RWPE1 (cell line): ENCODE measurements at regions not wholly inside any gene's neighbourhood (a gene's known extent, or its start where the extent isn't known, plus 50 kb on each side); places are given as distances from the start of the nearest gene placed in this dataset.

Source experiments
- CTCF ChIA-PET: fragments of 350-600 bp; sonication (Branson Sonifier 250); formaldehyde crosslinking; extraction: SDS; loops from one replicate; lab custom pipeline; 2021; lab: Yijun Ruan, JAX
- POLR2A ChIA-PET: fragments of 400-600 bp; formaldehyde crosslinking; extraction: SDS; loops from one replicate; lab custom pipeline; 2020; ENCODE audit warnings: antibody characterized with exemption; ENCODE audit not compliant: low non-redundant PET; lab: Yijun Ruan, JAX
- DNase-seq: peaks from one replicate; pipeline ENCODE4 v3.0.0; 2012; ENCODE audit warnings: low spot score
- H3K27ac ChIP-seq: fragments of 450-650 bp; 2 replicates; pipeline ENCODE4 v1.5.1; 2017
- TF ChIP-seq, protein P1 (sequence below): fragments of 450-650 bp; conservative IDR thresholded peaks from 2 replicates; pipeline ENCODE4 v1.5.1; 2017; ENCODE audit warnings: low read depth, mild to moderate bottlenecking

DNA sequence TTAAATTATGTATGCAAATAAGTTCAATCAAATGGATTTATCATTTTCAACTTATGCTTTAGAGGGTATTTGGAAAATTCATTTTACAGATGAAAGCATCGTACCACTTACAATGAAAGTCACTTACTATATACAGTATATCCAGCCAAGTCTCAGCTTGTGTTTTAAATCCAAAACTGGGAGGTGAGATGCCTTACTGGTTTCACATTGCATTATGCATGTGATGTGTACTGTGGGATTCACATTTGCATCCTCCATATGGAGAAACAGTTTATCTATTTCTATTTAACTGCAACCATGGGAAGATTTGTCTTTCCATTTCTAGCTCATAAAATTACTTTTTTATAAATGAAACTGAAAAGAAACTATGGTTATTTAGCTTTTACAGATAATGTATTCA is 248.1 kb downstream of the CNTN3 start:
- H3K27ac ChIP-seq: no peak overlapping the region
- DNase-seq: no peak
- TF ChIP-seq, protein P1, sequence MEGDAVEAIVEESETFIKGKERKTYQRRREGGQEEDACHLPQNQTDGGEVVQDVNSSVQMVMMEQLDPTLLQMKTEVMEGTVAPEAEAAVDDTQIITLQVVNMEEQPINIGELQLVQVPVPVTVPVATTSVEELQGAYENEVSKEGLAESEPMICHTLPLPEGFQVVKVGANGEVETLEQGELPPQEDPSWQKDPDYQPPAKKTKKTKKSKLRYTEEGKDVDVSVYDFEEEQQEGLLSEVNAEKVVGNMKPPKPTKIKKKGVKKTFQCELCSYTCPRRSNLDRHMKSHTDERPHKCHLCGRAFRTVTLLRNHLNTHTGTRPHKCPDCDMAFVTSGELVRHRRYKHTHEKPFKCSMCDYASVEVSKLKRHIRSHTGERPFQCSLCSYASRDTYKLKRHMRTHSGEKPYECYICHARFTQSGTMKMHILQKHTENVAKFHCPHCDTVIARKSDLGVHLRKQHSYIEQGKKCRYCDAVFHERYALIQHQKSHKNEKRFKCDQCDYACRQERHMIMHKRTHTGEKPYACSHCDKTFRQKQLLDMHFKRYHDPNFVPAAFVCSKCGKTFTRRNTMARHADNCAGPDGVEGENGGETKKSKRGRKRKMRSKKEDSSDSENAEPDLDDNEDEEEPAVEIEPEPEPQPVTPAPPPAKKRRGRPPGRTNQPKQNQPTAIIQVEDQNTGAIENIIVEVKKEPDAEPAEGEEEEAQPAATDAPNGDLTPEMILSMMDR: no peak
- ChIA-PET CTCF (no interaction called here), POLR2A (no interaction called here)

DNA sequence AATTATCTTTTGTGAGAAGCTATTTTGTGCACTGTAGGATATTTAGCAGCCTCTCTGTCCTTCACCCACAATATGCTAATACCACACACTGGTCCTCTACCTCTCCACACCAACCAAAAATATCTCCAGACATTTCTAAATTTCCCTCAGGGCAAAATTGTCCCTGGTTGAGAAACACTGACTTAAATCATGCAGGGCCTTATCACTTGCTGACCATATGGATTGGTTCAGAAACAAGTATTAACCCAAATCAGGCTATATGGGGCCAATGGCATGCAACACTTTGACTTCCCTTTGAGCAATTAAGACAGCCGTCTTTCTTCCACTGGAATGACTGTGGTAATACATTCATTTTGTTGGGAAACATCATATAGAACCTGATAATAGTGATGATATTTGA is 251.1 kb downstream of the CNTN3 start:
- TF ChIP-seq, protein P1: no peak
- no peak for DNase-seq
- ChIA-PET POLR2A (no interaction called here), CTCF (no interaction called here)
- no peak overlapping the region for H3K27ac ChIP-seq

DNA sequence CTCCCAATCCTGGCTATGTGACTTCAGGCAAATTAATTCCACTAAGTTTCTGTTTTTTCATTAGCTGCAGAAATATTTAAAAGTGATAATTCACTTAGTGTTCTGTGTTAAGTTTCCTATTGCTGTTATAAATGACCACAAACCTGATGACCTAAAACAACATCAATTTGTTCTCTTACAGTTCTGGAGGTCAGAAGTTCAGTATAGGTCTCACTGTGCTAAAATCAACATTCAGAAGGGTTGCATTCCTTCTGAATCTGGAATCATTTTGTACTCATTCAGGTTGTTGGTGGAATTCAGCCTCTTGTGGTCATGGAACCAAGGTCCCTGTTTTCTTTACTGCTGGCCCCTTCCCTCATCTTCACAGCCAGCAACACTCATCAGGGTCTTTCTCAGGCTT is 254.1 kb downstream of the CNTN3 start:
- POLR2A ChIA-PET: no interaction called here
- CTCF ChIA-PET: no interaction called here
- DNase-seq: no peak
- TF ChIP-seq, protein P1: no peak
- no peak overlapping the region for H3K27ac ChIP-seq

DNA sequence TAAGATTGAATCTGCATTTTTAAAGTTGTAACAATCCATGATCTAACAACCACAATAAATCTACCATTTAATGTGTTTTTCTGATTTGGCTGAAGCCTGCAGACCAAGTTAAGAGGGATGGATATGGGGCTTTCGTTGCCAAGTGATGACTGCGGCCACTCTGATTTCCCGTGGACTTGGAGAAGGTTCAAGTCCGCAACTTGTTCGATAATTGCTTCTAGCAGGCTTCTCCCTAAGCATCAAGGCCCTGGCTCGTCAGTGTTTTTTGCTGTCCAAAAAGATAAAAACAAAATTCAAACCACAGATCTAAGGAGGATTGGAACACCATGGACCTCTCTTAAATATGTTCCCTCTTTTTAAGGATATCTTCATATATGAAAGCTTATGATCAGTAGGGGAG is 256.6 kb downstream of the CNTN3 start:
- TF ChIP-seq, protein P1: no peak
- ChIA-PET CTCF (no interaction called here), POLR2A (no interaction called here)
- no peak overlapping the region for H3K27ac ChIP-seq
- no peak for DNase-seq

DNA sequence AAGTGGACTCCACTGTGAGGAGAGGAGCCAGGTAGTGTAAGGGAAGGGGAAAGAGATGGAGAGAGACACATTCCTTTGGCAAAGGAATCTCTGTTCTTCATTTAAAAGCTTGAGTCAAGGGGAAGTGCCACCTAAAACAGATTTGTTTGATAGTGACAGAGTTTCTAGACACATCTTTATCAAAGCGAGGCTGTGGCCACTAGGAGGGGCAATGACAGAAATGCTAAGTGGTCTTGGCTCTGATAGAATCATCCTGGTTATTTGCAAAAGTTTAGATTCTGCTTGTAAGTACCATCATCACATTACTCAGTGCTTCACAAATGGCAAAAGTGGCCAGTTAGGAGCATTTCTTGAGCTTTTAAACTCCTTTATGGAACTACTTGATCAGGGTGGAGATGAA is 261.4 kb downstream of the CNTN3 start:
- TF ChIP-seq, protein P1: no peak
- CTCF ChIA-PET: no interaction called here
- DNase-seq: no peak
- H3K27ac ChIP-seq: no peak overlapping the region
- POLR2A ChIA-PET: no interaction called here

DNA sequence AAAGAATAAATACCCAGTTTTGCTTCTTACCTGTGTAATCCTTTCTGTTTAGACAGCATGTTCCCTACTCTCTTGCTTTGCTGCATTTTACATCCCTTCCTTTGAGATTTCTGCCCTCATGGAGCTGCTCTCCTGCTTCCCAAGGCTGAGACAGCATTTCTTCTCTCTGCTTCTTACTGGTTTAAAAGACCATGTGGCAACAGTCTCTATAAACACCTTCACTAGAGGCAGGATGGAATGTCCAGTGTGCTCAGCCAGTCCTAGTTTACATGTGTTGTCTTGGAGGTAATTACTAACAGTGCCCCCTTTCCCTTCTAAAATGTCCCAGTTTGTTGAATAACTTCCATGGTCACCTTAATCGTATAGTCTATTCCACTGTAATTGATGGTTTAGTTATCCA is 262.3 kb downstream of the CNTN3 start:
- no peak for DNase-seq
- no peak overlapping the region for H3K27ac ChIP-seq
- ChIA-PET POLR2A (no interaction called here), CTCF (no interaction called here)
- TF ChIP-seq, protein P1: no peak

DNA sequence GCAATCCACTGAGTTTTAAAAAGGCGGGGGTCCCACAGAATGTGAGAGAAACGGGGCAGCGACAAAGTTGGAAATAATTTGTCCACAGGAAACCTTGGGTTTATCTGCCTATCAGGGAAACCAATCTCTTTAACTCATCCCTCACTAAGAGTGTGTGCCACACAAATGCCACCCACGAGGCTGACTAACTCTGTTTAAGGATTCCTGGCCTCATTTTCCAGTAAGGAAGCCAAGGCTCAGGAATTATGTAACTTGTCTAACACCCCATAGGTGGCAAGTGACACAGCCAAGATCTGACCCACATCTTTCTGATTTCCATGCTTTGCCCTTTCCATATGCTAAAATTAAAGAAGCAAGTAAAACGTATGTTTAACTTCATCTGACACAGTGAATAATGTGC is 263.2 kb downstream of the CNTN3 start:
- no peak for DNase-seq
- CTCF ChIA-PET: no interaction called here
- POLR2A ChIA-PET: no interaction called here
- TF ChIP-seq, protein P1: no peak
- no peak overlapping the region for H3K27ac ChIP-seq
